Fibroblast of the aortic adventitia (primary cell): ENCODE measurements at regions not wholly inside any gene's neighbourhood (a gene's known extent, or its start where the extent isn't known, plus 50 kb on each side); places are given as distances from the start of the nearest gene placed in this dataset.
A peak's percentile ranks its signal among the peaks of the same experiment; 100 is the strongest.

ENCODE experiments used
- DNase-seq: peaks from one replicate; pipeline ENCODE4 v3.0.0-alpha.2; 2010; ENCODE audit warnings: low read depth
- H3K4me3 ChIP-seq: 2 replicates; pipeline ENCODE4 v1.5.1; 2011; ENCODE audit warnings: low read depth, mild to moderate bottlenecking, control low read depth, low read length, moderate library complexity
- CTCF ChIP-seq: IDR thresholded peaks from 2 replicates; pipeline ENCODE4 v1.5.1; 2011; ENCODE audit warnings: mild to moderate bottlenecking, low read length, control low read depth, inconsistent platforms; ENCODE audit not compliant: insufficient read depth

- no peak overlapping the region for H3K4me3 ChIP-seq
- no peak for TF ChIP-seq CTCF
- DNase-seq, result no peak
These were observed 202.0 kb downstream of the FOXO1 start for GRCh38 chr13:40464337-40465014.

DNA sequence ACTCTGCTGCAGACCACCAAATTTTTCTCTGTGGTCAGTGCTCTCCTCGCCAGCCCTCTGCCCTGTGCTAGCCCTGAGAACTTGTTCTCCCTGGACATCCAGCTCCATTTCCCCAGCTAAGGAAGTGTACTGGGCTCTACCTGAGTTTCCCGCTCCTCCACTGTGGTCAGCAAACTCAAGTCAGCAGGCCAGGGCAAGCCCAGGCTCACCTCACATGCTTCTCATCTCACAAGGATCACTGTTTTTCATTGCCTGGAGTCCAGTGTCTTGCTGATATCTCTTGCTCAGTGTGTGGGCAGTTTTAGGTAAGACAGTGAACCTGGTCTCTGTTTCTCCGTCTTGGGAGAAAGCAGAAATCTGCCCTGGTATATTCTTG lies 201.4 kb downstream of the FOXO1 start:
- TF ChIP-seq CTCF, result no peak
- no peak overlapping the region for H3K4me3 ChIP-seq
- no peak for DNase-seq

- H3K4me3 ChIP-seq, result no peak overlapping the region
- DNase-seq, result no peak
- no peak for TF ChIP-seq CTCF
These were observed 200.2 kb downstream of the FOXO1 start for GRCh38 chr13:40466272-40466671.

DNA sequence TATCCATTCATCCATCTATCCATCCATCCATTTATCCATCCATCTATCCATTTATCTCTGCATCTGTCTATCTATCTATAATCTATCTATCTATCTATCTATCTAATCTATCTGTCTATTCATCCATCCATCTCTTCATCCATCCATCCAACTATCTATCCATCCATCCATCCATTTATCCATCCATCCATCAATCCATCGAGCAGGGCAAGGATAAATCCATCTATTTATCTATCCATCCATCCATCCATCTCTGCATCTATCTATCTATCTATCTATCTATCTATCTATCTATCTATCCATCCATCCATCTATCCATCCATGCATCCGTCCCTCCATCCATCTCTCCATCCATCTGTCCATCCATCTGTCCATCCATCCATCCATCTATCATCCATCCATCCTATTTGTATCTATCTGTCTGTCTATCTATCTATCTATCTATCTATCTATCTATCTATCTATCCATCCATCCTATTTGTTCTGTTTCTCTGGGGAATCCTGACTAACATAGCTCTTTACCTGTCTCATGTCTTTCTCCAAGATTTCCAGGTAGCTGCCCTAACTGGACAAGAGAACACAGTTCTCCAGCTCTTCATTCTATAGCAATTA lies 198.1 kb downstream of the FOXO1 start:
- no peak for DNase-seq
- TF ChIP-seq CTCF, result no peak
- no peak overlapping the region for H3K4me3 ChIP-seq

DNA sequence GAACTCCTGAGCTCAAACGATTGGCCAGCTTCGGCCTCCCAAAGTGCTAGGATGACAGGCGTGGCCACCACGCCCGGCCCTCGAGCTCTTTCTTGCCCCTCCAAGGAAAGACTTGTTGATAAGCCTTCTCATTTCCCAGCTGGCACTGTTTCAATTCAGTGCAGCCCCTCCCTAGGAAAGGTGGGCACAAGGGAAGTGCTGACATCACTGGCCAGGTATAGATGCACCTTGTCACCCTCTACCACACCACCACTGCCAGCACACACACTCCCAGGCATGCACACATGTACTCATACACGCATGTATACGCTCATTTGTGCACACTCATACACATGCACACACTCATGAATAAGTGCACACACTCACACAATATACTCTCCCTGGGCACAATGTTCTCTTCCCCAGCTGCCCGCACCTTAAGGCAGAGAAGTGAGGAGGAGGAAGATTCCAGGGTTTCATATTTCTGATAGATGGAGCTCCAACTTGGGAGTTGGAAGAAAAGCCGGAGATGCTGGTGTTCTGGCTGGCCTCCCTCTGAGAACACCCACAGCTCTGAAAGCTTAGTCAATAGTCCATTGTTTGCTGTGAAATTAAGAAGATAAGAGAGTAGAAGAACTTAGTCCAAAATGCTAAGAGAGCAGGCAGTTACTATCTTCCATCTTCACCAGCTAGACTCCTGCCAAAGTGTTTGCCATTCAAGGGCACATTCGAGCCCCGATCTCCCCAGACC lies 196.7 kb downstream of the FOXO1 start:
- DNase-seq, result peak; percentile 78
- H3K4me3 ChIP-seq, result no peak overlapping the region
- no peak for TF ChIP-seq CTCF

- H3K4me3 ChIP-seq, result no peak overlapping the region
- DNase-seq, result peak; percentile 88
- TF ChIP-seq CTCF, result no peak
These were observed 195.8 kb downstream of the FOXO1 start for GRCh38 chr13:40470660-40471059.
